ENCODE measurements at regions not wholly inside any gene's neighbourhood (a gene's known extent, or its start where the extent isn't known, plus 50 kb on each side); places are given as distances from the start of the nearest gene placed in this dataset.

GRCh38 chr19:31126236-31126635 is 223.0 kb downstream of the TSHZ3 start:
- TF ChIP-seq CTCF (conservative IDR thresholded peaks at IDR 0.05 in 1 of 2, IDR thresholded peaks at IDR 0.05 in 1 of 2; ENCODE audit: low read depth in 1 of 2, low read length in 2 of 2), result no peak
- TF ChIP-seq EZH2 (IDR thresholded peaks at IDR 0.05; ENCODE audit: low read length, missing control alignments), result no peak

Data from fibroblast of lung (primary cell).